Liver (tissue), 8 donors: ENCODE measurements at regions not wholly inside any gene's neighbourhood (a gene's known extent, or its start where the extent isn't known, plus 50 kb on each side); places are given as distances from the start of the nearest gene placed in this dataset.

Source experiments
- DNase-seq: peaks from one replicate; pipeline ENCODE4 v3.0.0-alpha.2; 2017; ENCODE audit warnings: low spot score
- H3K27ac ChIP-seq, 2 donors: one replicate each; pipeline ENCODE4 v1.7.0; 2013; ENCODE audit warnings: inconsistent platforms in 2 of 2, low read length in 2 of 2, control low read depth in 1 of 2, low read depth in 1 of 2, mild to moderate bottlenecking in 1 of 2
- H3K27me3 ChIP-seq, 4 donors: one replicate each; pipeline versions ENCODE4 v1.6.1 to v1.7.0; 2013; ENCODE audit warnings: low read length in 3 of 4, inconsistent platforms in 1 of 4, mild to moderate bottlenecking in 1 of 4, moderate library complexity in 1 of 4; ENCODE audit not compliant: control insufficient read depth in 4 of 4, insufficient read depth in 4 of 4
- H3K36me3 ChIP-seq, 4 donors: one replicate each; pipeline versions ENCODE4 v1.6.1 to v1.7.0; 2013; ENCODE audit warnings: low read length in 3 of 4, mild to moderate bottlenecking in 3 of 4, low read depth in 1 of 4, moderate library complexity in 1 of 4; ENCODE audit not compliant: control insufficient read depth in 4 of 4, insufficient read depth in 3 of 4
- H3K4me1 ChIP-seq, 4 donors: one replicate each; pipeline versions ENCODE4 v1.6.1 to v1.7.0; 2013; ENCODE audit warnings: low read length in 3 of 4, mild to moderate bottlenecking in 3 of 4, moderate library complexity in 1 of 4; ENCODE audit not compliant: control insufficient read depth in 4 of 4, insufficient read depth in 4 of 4
- H3K4me3 ChIP-seq, 3 donors: one replicate each; pipeline versions ENCODE4 v1.6.1 to v1.7.0; 2013; ENCODE audit warnings: low read length in 3 of 3, control low read depth in 1 of 3, low read depth in 1 of 3, mild to moderate bottlenecking in 1 of 3
- H3K9ac ChIP-seq, 2 donors: one replicate each; pipeline ENCODE4 v1.7.0; 2013; ENCODE audit warnings: low read length in 2 of 2, mild to moderate bottlenecking in 2 of 2, moderate library complexity in 2 of 2, control low read depth in 1 of 2, low read depth in 1 of 2
- H3K9me3 ChIP-seq, 4 donors: one replicate each; pipeline versions ENCODE4 v1.6.1 to v1.7.0; 2013; ENCODE audit warnings: low read length in 3 of 4; ENCODE audit not compliant: control insufficient read depth in 4 of 4
- ATF3 ChIP-seq: IDR thresholded peaks from 2 replicates; pipeline ENCODE4 v1.6.1; 2016; ENCODE audit warnings: antibody characterized with exemption
- EGR1 ChIP-seq, 2 donors: IDR thresholded peaks; 2 replicates each; pipeline ENCODE4 v1.6.1; 2016 to 2018; ENCODE audit warnings: antibody characterized with exemption in 2 of 2, low read depth in 2 of 2
- FOXA1 ChIP-seq: IDR thresholded peaks from 2 replicates; pipeline ENCODE4 v1.6.1; 2016; ENCODE audit warnings: antibody characterized with exemption
- FOXA2 ChIP-seq: IDR thresholded peaks from 2 replicates; pipeline ENCODE4 v1.6.1; 2016; ENCODE audit warnings: antibody characterized with exemption
- HNF4A ChIP-seq, 2 donors: conservative IDR thresholded peaks; 2 replicates each; pipeline ENCODE4 v1.6.1; 2016; ENCODE audit warnings: antibody characterized with exemption in 2 of 2, mild to moderate bottlenecking in 2 of 2
- HNF4G ChIP-seq: IDR thresholded peaks from 2 replicates; pipeline ENCODE4 v1.6.1; 2016; ENCODE audit warnings: antibody characterized with exemption
- JUND ChIP-seq, 2 donors: IDR thresholded peaks; 2 replicates each; pipeline ENCODE4 v1.6.1; 2016; ENCODE audit warnings: antibody characterized with exemption in 2 of 2
- MAX ChIP-seq: IDR thresholded peaks from 2 replicates; pipeline ENCODE4 v1.6.1; 2016; ENCODE audit warnings: antibody characterized with exemption
- RAD21 ChIP-seq, 2 donors: IDR thresholded peaks; 2 replicates each; pipeline ENCODE4 v1.6.1; 2016; ENCODE audit warnings: antibody characterized with exemption in 2 of 2, mild to moderate bottlenecking in 2 of 2
- RXRA ChIP-seq, 2 donors: IDR thresholded peaks; 2 replicates each; pipeline ENCODE4 v1.6.1; 2017 to 2018; ENCODE audit warnings: antibody characterized with exemption in 2 of 2, mild to moderate bottlenecking in 1 of 2
- TAF1 ChIP-seq: conservative IDR thresholded peaks from 2 replicates; pipeline ENCODE4 v1.6.1; 2016; ENCODE audit warnings: antibody characterized with exemption, mild to moderate bottlenecking
- YY1 ChIP-seq: IDR thresholded peaks from 2 replicates; pipeline ENCODE4 v1.6.1; 2016; ENCODE audit warnings: antibody characterized with exemption, mild to moderate bottlenecking
- ZBTB33 ChIP-seq: IDR thresholded peaks from 2 replicates; pipeline ENCODE4 v1.6.1; 2016; ENCODE audit warnings: antibody characterized with exemption
- WGBS: extraction: QIAGEN DNeasy Blood & Tissue Kit; methylation state at CpG from one replicate; pipeline ENCODE4 v1.1.7; 2013; 5-methylcytosine and 5-hydroxymethylcytosine counted together
- TF ChIP-seq, protein P1 (sequence below): fragments of 150-350 bp; IDR thresholded peaks from 2 replicates; pipeline ENCODE4 v1.5.1; 2017; ENCODE audit warnings: improper control_type of control experiment, low read depth, low read length; ENCODE audit not compliant: missing input control
- TF ChIP-seq, protein P2 (sequence below): IDR thresholded peaks from 2 replicates; pipeline ENCODE4 v1.6.1; 2016; ENCODE audit warnings: antibody characterized with exemption, mild to moderate bottlenecking
- donor health status: healthy.
- donor health status: healthy.
- donor health status: healthy.
- donor health status: healthy.
- donor health status: healthy.

- TF ChIP-seq, protein P1, sequence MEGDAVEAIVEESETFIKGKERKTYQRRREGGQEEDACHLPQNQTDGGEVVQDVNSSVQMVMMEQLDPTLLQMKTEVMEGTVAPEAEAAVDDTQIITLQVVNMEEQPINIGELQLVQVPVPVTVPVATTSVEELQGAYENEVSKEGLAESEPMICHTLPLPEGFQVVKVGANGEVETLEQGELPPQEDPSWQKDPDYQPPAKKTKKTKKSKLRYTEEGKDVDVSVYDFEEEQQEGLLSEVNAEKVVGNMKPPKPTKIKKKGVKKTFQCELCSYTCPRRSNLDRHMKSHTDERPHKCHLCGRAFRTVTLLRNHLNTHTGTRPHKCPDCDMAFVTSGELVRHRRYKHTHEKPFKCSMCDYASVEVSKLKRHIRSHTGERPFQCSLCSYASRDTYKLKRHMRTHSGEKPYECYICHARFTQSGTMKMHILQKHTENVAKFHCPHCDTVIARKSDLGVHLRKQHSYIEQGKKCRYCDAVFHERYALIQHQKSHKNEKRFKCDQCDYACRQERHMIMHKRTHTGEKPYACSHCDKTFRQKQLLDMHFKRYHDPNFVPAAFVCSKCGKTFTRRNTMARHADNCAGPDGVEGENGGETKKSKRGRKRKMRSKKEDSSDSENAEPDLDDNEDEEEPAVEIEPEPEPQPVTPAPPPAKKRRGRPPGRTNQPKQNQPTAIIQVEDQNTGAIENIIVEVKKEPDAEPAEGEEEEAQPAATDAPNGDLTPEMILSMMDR, result no peak
- TF ChIP-seq EGR1 (IDR thresholded peaks at IDR 0.05; ENCODE audit: low read depth in 2 of 2) (no peak), HNF4G (no peak), YY1 (no peak)
Observed at GRCh38 chr9:84405667-84406066, 65.1 kb upstream of the SLC28A3 start (continued).

GRCh38 chr9:84408416-84408815 lies 67.9 kb upstream of the SLC28A3 start:
- no peak for DNase-seq
- Histone ChIP-seq H3K4me3 (no peak overlapping the region), H3K36me3 (no peaks in the 10 kb centered on the region), H3K9ac (no peak overlapping the region), H3K9me3 (no peaks in the 10 kb centered on the region), H3K27me3 (no peaks in the 10 kb centered on the region), H3K4me1 (peaks cover 0 to 3% (median 1%) of the 10 kb centered on the region in 4 donors), H3K27ac (no peak overlapping the region)
- 94% methylated on average over 34 of the region's 34 CpGs for WGBS
- TF ChIP-seq, protein P2, sequence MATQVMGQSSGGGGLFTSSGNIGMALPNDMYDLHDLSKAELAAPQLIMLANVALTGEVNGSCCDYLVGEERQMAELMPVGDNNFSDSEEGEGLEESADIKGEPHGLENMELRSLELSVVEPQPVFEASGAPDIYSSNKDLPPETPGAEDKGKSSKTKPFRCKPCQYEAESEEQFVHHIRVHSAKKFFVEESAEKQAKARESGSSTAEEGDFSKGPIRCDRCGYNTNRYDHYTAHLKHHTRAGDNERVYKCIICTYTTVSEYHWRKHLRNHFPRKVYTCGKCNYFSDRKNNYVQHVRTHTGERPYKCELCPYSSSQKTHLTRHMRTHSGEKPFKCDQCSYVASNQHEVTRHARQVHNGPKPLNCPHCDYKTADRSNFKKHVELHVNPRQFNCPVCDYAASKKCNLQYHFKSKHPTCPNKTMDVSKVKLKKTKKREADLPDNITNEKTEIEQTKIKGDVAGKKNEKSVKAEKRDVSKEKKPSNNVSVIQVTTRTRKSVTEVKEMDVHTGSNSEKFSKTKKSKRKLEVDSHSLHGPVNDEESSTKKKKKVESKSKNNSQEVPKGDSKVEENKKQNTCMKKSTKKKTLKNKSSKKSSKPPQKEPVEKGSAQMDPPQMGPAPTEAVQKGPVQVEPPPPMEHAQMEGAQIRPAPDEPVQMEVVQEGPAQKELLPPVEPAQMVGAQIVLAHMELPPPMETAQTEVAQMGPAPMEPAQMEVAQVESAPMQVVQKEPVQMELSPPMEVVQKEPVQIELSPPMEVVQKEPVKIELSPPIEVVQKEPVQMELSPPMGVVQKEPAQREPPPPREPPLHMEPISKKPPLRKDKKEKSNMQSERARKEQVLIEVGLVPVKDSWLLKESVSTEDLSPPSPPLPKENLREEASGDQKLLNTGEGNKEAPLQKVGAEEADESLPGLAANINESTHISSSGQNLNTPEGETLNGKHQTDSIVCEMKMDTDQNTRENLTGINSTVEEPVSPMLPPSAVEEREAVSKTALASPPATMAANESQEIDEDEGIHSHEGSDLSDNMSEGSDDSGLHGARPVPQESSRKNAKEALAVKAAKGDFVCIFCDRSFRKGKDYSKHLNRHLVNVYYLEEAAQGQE, result no peak
- no peak for TF ChIP-seq EGR1 (IDR thresholded peaks at IDR 0.05; ENCODE audit: low read depth in 2 of 2)
- TF ChIP-seq ATF3, result no peak
- TF ChIP-seq TAF1, result no peak
- TF ChIP-seq RAD21 (IDR thresholded peaks at IDR 0.05), result no peak

DNA sequence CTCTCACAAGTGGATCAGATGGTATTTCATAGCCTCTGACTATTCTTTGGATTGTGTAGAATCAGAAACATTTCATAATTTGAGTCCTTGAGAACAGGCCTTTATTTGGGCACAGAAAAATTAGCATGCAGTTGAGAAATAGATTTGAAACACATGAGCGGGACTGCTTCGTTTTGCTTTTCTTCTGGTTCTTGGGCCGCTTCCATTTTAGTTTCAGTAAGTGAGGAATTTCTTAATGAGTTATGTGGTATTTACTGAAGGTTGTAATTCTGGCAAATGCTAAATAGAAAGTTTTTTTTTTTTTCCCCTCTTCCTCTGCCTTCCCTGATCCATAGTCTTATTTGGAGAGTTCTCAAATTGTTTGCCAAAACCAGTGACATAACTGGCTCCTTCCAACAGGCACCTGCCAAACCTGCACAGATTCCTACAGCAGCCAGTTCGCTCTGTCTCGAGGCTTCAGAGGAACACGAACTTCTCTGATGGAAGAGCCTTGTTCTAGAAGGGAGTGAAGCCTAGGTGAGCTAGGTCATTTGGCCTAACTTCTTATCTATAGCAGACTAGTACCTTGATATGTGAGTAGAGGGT lies 71.2 kb upstream of the SLC28A3 start:
- H3K27ac ChIP-seq, result no peak overlapping the region
- 83% methylated on average over 6 of the region's 6 CpGs for WGBS
- H3K36me3 ChIP-seq, result no peaks in the 10 kb centered on the region
- no peak overlapping the region for H3K9ac ChIP-seq
- no peak overlapping the region for H3K4me3 ChIP-seq
- peaks cover 0 to 3% (median 0%) of the 10 kb centered on the region in 4 donors for H3K27me3 ChIP-seq
- DNase-seq, result no peak
- H3K9me3 ChIP-seq, result no peaks in the 10 kb centered on the region
- no peaks in the 10 kb centered on the region for H3K4me1 ChIP-seq
- TF ChIP-seq, protein P1, result no peak
- TF ChIP-seq ATF3 (no peak), JUND (IDR thresholded peaks at IDR 0.05) (no peak), HNF4G (no peak), FOXA1 (no peak), ZBTB33 (no peak), FOXA2 (no peak), RXRA (IDR thresholded peaks at IDR 0.05) (no peak), RAD21 (IDR thresholded peaks at IDR 0.05) (no peak), YY1 (no peak), HNF4A (conservative IDR thresholded peaks at IDR 0.05) (no peak), TAF1 (no peak), MAX (no peak)
- TF ChIP-seq, protein P2, result no peak
